Epithelial cell of proximal tubule (primary cell): ENCODE measurements at regions not wholly inside any gene's neighbourhood (a gene's known extent, or its start where the extent isn't known, plus 50 kb on each side); places are given as distances from the start of the nearest gene placed in this dataset.

ENCODE experiments used
- DNase-seq: peaks from one replicate; pipeline ENCODE4 v3.0.0-alpha.2; 2011; ENCODE audit warnings: low read depth
- H3K4me3 ChIP-seq: 2 replicates; pipeline ENCODE4 v1.5.1; 2011; ENCODE audit warnings: low read depth, mild to moderate bottlenecking, low read length
- TF ChIP-seq, protein P1 (sequence below): conservative IDR thresholded peaks from 2 replicates; pipeline ENCODE4 v1.5.1; 2012; ENCODE audit warnings: low read depth, mild to moderate bottlenecking, low read length

DNA sequence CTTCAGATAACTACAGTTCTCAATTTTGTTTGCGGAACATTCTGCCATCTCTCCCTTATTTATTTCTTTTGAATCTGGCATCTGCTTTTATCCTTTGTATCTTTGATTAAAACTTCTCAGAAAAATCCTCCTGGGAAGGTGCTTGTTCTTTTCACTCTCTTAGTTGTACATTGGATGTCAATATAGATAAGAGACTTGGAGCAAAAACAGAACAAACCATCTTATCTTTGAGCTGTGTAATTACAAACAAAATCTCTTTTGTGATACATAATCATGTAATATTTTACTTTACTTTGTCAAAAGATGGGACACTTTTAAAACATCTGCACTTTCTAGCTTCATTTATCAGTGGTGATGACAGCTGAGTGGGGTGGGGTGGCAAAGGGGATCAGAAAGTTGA is 307.2 kb upstream of the LYPLAL1 start:
- TF ChIP-seq, protein P1, sequence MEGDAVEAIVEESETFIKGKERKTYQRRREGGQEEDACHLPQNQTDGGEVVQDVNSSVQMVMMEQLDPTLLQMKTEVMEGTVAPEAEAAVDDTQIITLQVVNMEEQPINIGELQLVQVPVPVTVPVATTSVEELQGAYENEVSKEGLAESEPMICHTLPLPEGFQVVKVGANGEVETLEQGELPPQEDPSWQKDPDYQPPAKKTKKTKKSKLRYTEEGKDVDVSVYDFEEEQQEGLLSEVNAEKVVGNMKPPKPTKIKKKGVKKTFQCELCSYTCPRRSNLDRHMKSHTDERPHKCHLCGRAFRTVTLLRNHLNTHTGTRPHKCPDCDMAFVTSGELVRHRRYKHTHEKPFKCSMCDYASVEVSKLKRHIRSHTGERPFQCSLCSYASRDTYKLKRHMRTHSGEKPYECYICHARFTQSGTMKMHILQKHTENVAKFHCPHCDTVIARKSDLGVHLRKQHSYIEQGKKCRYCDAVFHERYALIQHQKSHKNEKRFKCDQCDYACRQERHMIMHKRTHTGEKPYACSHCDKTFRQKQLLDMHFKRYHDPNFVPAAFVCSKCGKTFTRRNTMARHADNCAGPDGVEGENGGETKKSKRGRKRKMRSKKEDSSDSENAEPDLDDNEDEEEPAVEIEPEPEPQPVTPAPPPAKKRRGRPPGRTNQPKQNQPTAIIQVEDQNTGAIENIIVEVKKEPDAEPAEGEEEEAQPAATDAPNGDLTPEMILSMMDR = no peak
- H3K4me3 ChIP-seq = no peak overlapping the region
- no peak for DNase-seq

DNA sequence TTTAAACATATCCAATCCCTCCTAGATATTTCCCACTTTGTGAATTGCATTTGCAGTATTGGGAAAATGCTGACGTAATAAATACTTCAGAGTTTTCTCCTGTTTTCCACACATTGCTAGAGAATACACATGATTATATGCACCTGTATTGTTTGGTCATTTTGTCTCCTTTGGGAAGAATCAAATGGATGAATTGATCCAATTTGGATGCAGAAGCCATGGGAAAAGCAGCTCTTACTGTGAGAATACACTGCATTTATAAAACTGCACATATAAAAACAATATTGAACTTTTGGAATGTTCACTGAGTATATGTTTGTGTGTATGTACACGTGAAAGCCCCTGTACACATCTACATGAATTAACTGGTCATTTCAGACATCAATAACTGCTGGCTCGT is 306.6 kb upstream of the LYPLAL1 start:
- no peak overlapping the region for H3K4me3 ChIP-seq
- no peak for DNase-seq
- TF ChIP-seq, protein P1 = no peak

DNA sequence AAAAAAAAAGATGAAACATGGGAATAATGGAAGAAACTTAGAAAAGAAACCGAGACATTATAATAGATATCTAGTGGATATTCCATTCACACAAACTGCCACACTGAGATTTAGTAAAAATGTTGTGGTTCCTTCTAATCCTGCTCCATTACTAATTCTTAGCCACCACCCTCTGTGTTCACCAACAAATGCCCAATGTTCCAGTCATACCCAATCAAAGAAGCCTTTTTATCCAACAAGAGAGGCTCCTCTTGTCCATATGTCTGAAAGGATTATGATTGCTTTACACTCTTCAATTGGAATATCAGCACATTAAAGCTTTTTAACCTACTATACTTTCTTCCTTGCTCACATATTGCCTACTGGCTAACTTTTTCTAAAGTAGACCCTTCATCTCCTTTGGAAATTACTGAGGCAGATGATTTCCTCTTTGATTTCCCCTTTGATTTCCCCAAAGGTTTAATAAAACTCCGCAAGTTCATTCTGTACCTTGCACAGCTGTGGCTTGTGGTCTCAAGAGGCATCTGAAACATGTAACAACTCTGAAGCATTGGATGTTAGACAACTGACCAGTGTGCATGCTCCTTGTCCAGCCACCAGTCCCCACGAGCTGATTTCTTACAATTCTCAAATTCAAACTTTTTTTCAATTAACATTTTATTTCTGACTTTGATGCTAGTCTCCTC is 305.6 kb upstream of the LYPLAL1 start:
- no peak for DNase-seq
- TF ChIP-seq, protein P1 = no peak
- H3K4me3 ChIP-seq = no peak overlapping the region

DNA sequence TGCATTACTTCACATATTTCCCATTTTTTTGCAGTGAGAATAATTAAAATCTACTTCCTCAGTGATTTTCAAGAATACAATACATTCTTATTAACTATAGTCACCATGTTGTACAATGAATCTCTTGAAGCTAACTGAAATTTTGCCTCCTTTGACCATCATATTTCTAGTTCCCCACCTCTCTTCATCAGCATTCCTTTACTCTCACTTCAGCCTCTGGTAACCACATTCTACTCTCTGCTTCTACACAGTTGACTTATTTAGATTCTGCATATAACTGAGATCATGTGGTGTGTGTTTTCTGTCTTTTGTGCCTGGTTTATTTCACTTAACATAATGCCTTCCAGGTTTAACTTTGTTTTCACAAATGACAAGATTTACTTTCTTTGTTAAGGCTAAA is 304.4 kb upstream of the LYPLAL1 start:
- TF ChIP-seq, protein P1 = no peak
- no peak for DNase-seq
- H3K4me3 ChIP-seq = no peak overlapping the region

DNA sequence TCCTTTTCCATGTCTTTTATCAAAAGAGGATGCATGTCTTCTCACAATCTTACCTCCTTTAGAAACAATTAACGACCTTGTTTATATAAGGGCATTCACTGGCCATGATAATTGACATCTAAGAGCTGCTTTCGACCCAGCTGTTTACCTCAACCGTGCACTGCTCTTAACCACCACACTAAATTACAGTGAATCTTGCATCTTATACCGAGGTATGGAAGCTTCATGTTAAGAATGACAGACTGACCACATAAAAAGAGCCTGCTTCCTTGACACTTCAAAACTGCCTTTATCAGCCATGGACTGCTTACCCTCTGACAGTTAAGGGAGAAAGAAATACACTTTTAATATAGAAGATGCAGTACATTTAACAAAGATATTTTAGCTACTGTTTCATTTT is 301.7 kb upstream of the LYPLAL1 start:
- TF ChIP-seq, protein P1 = no peak
- H3K4me3 ChIP-seq = no peak overlapping the region
- no peak for DNase-seq

DNA sequence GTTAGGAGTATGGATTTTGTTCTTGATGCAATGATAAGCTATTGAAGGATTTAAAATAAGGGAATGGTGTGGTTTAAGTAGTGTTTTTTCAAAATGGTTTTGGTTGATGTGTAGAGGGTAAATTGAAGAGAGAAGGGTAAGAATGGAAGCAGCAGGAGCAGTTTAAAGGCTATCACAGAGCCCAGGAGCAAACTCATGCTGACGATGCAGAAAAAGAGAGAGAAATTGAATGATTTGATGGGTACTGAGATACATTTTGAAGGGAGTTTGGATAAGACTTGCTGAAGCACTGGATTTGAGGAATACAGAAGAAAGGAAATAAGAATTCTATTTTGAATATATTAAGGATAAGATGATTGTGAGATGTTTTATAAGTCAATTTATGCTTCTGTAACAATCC is 300.8 kb upstream of the LYPLAL1 start:
- TF ChIP-seq, protein P1 = no peak
- no peak overlapping the region for H3K4me3 ChIP-seq
- DNase-seq = no peak

DNA sequence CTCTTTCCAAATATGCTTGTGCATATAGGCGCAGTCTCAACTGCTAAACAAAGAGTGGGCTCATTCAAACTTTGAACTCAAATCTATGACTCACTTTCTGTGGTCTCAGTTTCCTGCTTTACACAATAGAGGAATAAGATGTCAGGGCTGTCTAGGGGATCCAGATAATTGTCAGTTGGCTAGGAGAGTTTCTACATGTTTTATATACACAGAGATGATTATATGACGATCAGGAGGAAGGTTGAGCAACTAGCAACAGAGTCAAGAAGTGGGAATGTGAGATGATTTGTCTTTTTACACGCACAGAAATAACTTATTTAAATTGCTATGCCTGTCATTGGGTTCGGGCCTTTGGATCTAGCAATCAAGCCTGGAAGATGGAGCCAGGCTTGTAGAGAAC is 299.4 kb upstream of the LYPLAL1 start:
- TF ChIP-seq, protein P1 = no peak
- H3K4me3 ChIP-seq = no peak overlapping the region
- DNase-seq = no peak
